GM21717 (cell line): ENCODE measurements at regions not wholly inside any gene's neighbourhood (a gene's known extent, or its start where the extent isn't known, plus 50 kb on each side); places are given as distances from the start of the nearest gene placed in this dataset.
A peak's percentile ranks its signal among the peaks of the same experiment; 100 is the strongest.

Source experiments
- ATAC-seq: cut with Tn5 transposase; IDR thresholded peaks from one replicate; pipeline ENCODE4 v1.9.1; 2021; ENCODE audit warnings: mild to moderate bottlenecking, moderate library complexity; ENCODE audit not compliant: unreplicated experiment

- ATAC-seq, result no peak
Observed at GRCh38 chr11:8820401-8820800, 90.6 kb upstream of the AKIP1 start.

GRCh38 chr11:8822469-8822868 lies 88.5 kb upstream of the AKIP1 start:
- ATAC-seq, result no peak

GRCh38 chr11:8823174-8823742 lies 87.7 kb upstream of the AKIP1 start:
- ATAC-seq, result no peak

- no peak for ATAC-seq
Observed at GRCh38 chr11:8826139-8826786, 84.7 kb upstream of the AKIP1 start.

GRCh38 chr11:8826901-8827560 lies 84.0 kb upstream of the AKIP1 start:
- ATAC-seq, result no peak

- ATAC-seq, result no peak
Observed at GRCh38 chr11:8828046-8828445, 82.9 kb upstream of the AKIP1 start.

GRCh38 chr11:8828580-8829361 lies 82.2 kb upstream of the AKIP1 start:
- ATAC-seq, result no peak

GRCh38 chr11:8829556-8829955 lies 81.4 kb upstream of the AKIP1 start:
- ATAC-seq, result no peak

- no peak for ATAC-seq
Observed at GRCh38 chr11:8830641-8831040, 80.3 kb upstream of the AKIP1 start.

GRCh38 chr11:8831861-8832260 lies 79.1 kb upstream of the AKIP1 start:
- ATAC-seq, result no peak

GRCh38 chr11:8832571-8833260 lies 78.3 kb upstream of the AKIP1 start:
- peak; percentile 87 for ATAC-seq

GRCh38 chr11:8833568-8834315 lies 77.2 kb upstream of the AKIP1 start:
- no peak for ATAC-seq

- no peak for ATAC-seq
Observed at GRCh38 chr11:8834379-8834778, 76.6 kb upstream of the AKIP1 start.

GRCh38 chr11:8838248-8838647 lies 72.7 kb upstream of the AKIP1 start:
- ATAC-seq, result no peak

- ATAC-seq, result no peak
Observed at GRCh38 chr11:8839306-8839956, 71.6 kb upstream of the AKIP1 start.

GRCh38 chr11:8839957-8840945 lies 70.7 kb upstream of the AKIP1 start:
- ATAC-seq, result no peak

- ATAC-seq, result no peak
Observed at GRCh38 chr11:8841899-8842298, 69.1 kb upstream of the AKIP1 start.

GRCh38 chr11:8858808-8859207 lies 52.2 kb upstream of the AKIP1 start:
- ATAC-seq, result no peak
